ENCODE measurements at regions not wholly inside any gene's neighbourhood (a gene's known extent, or its start where the extent isn't known, plus 50 kb on each side); places are given as distances from the start of the nearest gene placed in this dataset.

DNA sequence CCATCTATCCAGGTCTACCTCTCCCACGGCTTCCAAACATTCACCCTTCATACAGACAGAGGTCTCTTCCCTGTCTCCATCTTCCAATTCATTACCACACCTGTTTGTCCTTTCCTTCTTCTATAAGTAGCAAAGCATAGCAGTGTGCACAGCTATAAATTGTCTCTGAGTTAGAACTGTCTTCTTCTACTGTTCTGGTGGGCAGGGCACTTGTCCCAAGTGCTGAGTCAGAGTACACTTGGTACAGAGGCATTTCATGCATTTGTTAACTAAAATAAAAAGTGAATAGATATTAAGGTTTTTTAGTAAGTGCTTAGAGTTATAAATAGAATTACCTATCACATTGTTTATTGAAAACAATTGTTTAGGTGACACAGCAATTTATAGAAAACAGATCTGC is 150.1 kb upstream of the CCDC54 start:
- TF ChIP-seq, protein P1, sequence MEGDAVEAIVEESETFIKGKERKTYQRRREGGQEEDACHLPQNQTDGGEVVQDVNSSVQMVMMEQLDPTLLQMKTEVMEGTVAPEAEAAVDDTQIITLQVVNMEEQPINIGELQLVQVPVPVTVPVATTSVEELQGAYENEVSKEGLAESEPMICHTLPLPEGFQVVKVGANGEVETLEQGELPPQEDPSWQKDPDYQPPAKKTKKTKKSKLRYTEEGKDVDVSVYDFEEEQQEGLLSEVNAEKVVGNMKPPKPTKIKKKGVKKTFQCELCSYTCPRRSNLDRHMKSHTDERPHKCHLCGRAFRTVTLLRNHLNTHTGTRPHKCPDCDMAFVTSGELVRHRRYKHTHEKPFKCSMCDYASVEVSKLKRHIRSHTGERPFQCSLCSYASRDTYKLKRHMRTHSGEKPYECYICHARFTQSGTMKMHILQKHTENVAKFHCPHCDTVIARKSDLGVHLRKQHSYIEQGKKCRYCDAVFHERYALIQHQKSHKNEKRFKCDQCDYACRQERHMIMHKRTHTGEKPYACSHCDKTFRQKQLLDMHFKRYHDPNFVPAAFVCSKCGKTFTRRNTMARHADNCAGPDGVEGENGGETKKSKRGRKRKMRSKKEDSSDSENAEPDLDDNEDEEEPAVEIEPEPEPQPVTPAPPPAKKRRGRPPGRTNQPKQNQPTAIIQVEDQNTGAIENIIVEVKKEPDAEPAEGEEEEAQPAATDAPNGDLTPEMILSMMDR (IDR thresholded peaks at IDR 0.05; ENCODE audit: low read length), result no peak
- TF ChIP-seq EZH2 (IDR thresholded peaks at IDR 0.05; ENCODE audit: borderline replicate concordance, low read length), result no peak

All from OCI-LY1 (cell line).